OCI-LY3 (cell line): ENCODE measurements at regions not wholly inside any gene's neighbourhood (a gene's known extent, or its start where the extent isn't known, plus 50 kb on each side); places are given as distances from the start of the nearest gene placed in this dataset.

Source experiments
- H2AFZ ChIP-seq: fragments of 200-600, 300-600 bp; shearing (Covaris generic); 2 replicates; pipeline ENCODE4 v1.6.0; 2014; ENCODE audit warnings: antibody characterized with exemption, low read depth, low read length
- H3K27ac ChIP-seq: fragments of 200-600, 300-600 bp; sonication (generic); 2 replicates; pipeline ENCODE4 v1.5.1; 2014; ENCODE audit warnings: mild to moderate bottlenecking, low read length, moderate library complexity, mixed read lengths
- H3K27me3 ChIP-seq: fragments of 200-600, 300-600 bp; sonication (generic); 2 replicates; pipeline ENCODE4 v1.6.1; 2014; ENCODE audit warnings: low read depth, low read length, mixed read lengths
- H3K36me3 ChIP-seq: fragments of 200-600, 300-600 bp; sonication (generic); replicated peaks from 2 replicates; pipeline ENCODE3; 2014; ENCODE audit warnings: low read depth, low read length, mixed read lengths
- H3K4me1 ChIP-seq: fragments of 300-600, 200-600 bp; sonication (generic); 2 replicates; pipeline ENCODE4 v1.6.1; 2014; ENCODE audit warnings: low read length, mixed read lengths
- H3K4me2 ChIP-seq: fragments of 200-600, 300-600 bp; sonication (generic); 2 replicates; pipeline ENCODE4 v1.6.1; 2014; ENCODE audit warnings: low read length, mixed read lengths
- H3K4me3 ChIP-seq: fragments of 300-600, 200-600 bp; sonication (generic); 2 replicates; pipeline ENCODE4 v1.5.1; 2014; ENCODE audit warnings: antibody characterized with exemption, mild to moderate bottlenecking, low read length, moderate library complexity
- H3K79me2 ChIP-seq: fragments of 300-600, 200-600 bp; shearing (Covaris generic); 2 replicates; pipeline ENCODE4 v1.6.1; 2014; ENCODE audit warnings: mild to moderate bottlenecking, low read length, mixed read lengths
- H3K9ac ChIP-seq: fragments of 300-600, 200-600 bp; shearing (Covaris generic); 2 replicates; pipeline ENCODE4 v1.6.0; 2014; ENCODE audit warnings: mild to moderate bottlenecking, low read length, moderate library complexity
- H3K9me3 ChIP-seq: fragments of 200-600, 300-600 bp; shearing (Covaris generic); 2 replicates; pipeline ENCODE4 v1.6.1; 2014; ENCODE audit warnings: low read length, mixed read lengths; ENCODE audit not compliant: insufficient read depth
- H4K20me1 ChIP-seq: fragments of 200-600, 300-600 bp; sonication (generic); 2 replicates; pipeline ENCODE4 v1.6.1; 2016; ENCODE audit warnings: low read length, mixed read lengths; ENCODE audit not compliant: insufficient read depth
- CTCF ChIP-seq: fragments of 200-600, 300-600 bp; sonication (generic); IDR thresholded peaks from 2 replicates; pipeline ENCODE4 v1.5.1; 2014; ENCODE audit warnings: antibody characterized with exemption, low read length, low read depth
- EZH2phosphoT487 ChIP-seq: fragments of 200-600 bp; shearing (Covaris generic); IDR thresholded peaks from 2 replicates; pipeline ENCODE4 v1.6.1; 2018; ENCODE audit warnings: antibody characterized with exemption, mixed run types, low read depth

- H3K4me1 ChIP-seq = peaks cover 25% of the 10 kb centered on the region
- no peak overlapping the region for H3K9ac ChIP-seq
- no peak overlapping the region for H3K4me3 ChIP-seq
- no peaks in the 10 kb centered on the region for H4K20me1 ChIP-seq
- TF ChIP-seq CTCF (no peak), EZH2phosphoT487 (no peak)
- H3K79me2 ChIP-seq = no peaks in the 10 kb centered on the region
- no peaks in the 10 kb centered on the region for H3K27me3 ChIP-seq
- H3K27ac ChIP-seq = no peak overlapping the region
- no peak overlapping the region for H2AFZ ChIP-seq
- H3K9me3 ChIP-seq = no peaks in the 10 kb centered on the region
- H3K4me2 ChIP-seq = no peak overlapping the region
- no peaks in the 10 kb centered on the region for H3K36me3 ChIP-seq
Observed at GRCh38 chr6:137766596-137767370, 100.3 kb upstream of the TNFAIP3 start.

- H3K4me3 ChIP-seq = no peak overlapping the region
- no peaks in the 10 kb centered on the region for H3K9me3 ChIP-seq
- no peak overlapping the region for H3K27ac ChIP-seq
- no peaks in the 10 kb centered on the region for H3K36me3 ChIP-seq
- H3K4me1 ChIP-seq = peaks cover 25% of the 10 kb centered on the region
- H3K79me2 ChIP-seq = no peaks in the 10 kb centered on the region
- no peak overlapping the region for H3K9ac ChIP-seq
- TF ChIP-seq EZH2phosphoT487 (no peak), CTCF (no peak)
- H3K27me3 ChIP-seq = no peaks in the 10 kb centered on the region
- peak overlapping the region; percentile 70 for H3K4me2 ChIP-seq
- H2AFZ ChIP-seq = no peak overlapping the region
- H4K20me1 ChIP-seq = no peaks in the 10 kb centered on the region
Observed at GRCh38 chr6:137767465-137767864, 99.6 kb upstream of the TNFAIP3 start.

GRCh38 chr6:137767911-137768690 lies 99.0 kb upstream of the TNFAIP3 start:
- peak overlapping the region; percentile 70 for H3K4me2 ChIP-seq

More at GRCh38 chr6:137767911-137768690, 99.0 kb upstream of the TNFAIP3 start:
- Histone ChIP-seq H3K4me1 (peaks cover 25% of the 10 kb centered on the region), H2AFZ (no peak overlapping the region), H3K36me3 (no peaks in the 10 kb centered on the region), H3K27ac (no peak overlapping the region), H3K27me3 (no peaks in the 10 kb centered on the region), H3K9ac (no peak overlapping the region), H4K20me1 (no peaks in the 10 kb centered on the region), H3K9me3 (no peaks in the 10 kb centered on the region), H3K4me3 (peak overlapping the region; percentile 42), H3K79me2 (no peaks in the 10 kb centered on the region)
- TF ChIP-seq EZH2phosphoT487 = no peak
- TF ChIP-seq CTCF = no peak
